Mucosa of rectum (tissue), 2 donors: ENCODE measurements at regions not wholly inside any gene's neighbourhood (a gene's known extent, or its start where the extent isn't known, plus 50 kb on each side); places are given as distances from the start of the nearest gene placed in this dataset.
"Not testable (repeated sequence)": the region's sequence is repeated elsewhere in the genome, so short reads cannot be mapped to it uniquely, and the experiment has no call there.

Source experiments
- H3K27ac ChIP-seq, 2 donors: one replicate each; pipeline ENCODE4 v1.7.0; 2013; ENCODE audit warnings: inconsistent platforms in 2 of 2, low read depth in 2 of 2, low read length in 2 of 2
- H3K27me3 ChIP-seq, 2 donors: one replicate each; pipeline ENCODE4 v1.7.0; 2013; ENCODE audit warnings: low read length in 2 of 2; ENCODE audit not compliant: control insufficient read depth in 2 of 2, insufficient read depth in 2 of 2
- H3K36me3 ChIP-seq, 2 donors: one replicate each; pipeline ENCODE4 v1.7.0; 2013; ENCODE audit warnings: low read length in 2 of 2; ENCODE audit not compliant: control insufficient read depth in 2 of 2, insufficient read depth in 2 of 2
- H3K4me1 ChIP-seq, 2 donors: one replicate each; pipeline ENCODE4 v1.7.0; 2013; ENCODE audit warnings: low read length in 2 of 2, mild to moderate bottlenecking in 1 of 2; ENCODE audit not compliant: control insufficient read depth in 2 of 2, insufficient read depth in 2 of 2
- H3K4me3 ChIP-seq, 2 donors: one replicate each; pipeline ENCODE4 v1.7.0; 2013; ENCODE audit warnings: low read length in 2 of 2
- H3K9ac ChIP-seq, 2 donors: one replicate each; pipeline ENCODE4 v1.7.0; 2013; ENCODE audit warnings: low read length in 2 of 2, low read depth in 1 of 2, mild to moderate bottlenecking in 1 of 2
- H3K9me3 ChIP-seq, 2 donors: one replicate each; pipeline ENCODE4 v1.7.0; 2013; ENCODE audit warnings: low read length in 2 of 2; ENCODE audit not compliant: control insufficient read depth in 2 of 2
- donor health status: healthy.
- donor health status: Normal muscosa, but diverticular disease.

DNA sequence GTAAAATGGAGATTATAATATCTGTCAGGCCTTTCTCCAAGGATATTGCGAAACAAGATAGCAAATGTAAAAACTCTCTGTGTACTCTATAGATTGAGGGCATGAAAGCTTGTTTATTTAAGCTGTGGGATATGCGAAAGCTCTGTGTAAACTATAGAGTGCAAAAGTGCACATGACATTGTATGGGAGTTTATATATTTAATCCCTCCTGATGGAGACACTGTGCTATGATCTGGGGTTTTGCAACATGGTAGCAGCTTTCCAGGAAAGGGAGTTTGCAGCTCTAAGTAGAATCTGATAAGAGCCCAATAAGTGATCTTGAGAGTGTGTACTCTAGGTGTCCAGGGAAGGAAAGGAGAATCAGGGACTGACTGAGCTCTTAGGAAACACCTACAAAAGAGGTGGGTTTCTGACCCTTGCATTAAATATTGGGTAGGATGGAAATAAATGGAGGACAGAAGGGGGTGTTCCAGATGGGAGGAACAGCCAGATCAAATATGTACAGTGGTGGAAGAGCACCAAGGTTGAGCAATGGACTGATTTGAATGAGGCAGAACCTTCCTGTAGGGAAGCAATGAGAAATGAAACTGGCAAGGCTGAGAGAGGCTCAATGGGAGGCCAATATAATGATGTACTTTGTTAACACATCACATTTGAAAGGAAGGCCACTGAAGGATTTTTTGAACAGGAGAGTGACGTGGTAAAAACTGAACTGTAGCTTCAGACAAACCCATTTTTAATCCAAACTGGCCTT is 450.1 kb downstream of the GJA1 start:
- H3K27me3 ChIP-seq: no peaks in the 10 kb centered on the region
- H3K9me3 ChIP-seq: no peaks in the 10 kb centered on the region
- no peak overlapping the region for H3K27ac ChIP-seq
- no peaks in the 10 kb centered on the region for H3K4me1 ChIP-seq
- no peaks in the 10 kb centered on the region for H3K36me3 ChIP-seq
- H3K9ac ChIP-seq: no peak overlapping the region
- no peak overlapping the region for H3K4me3 ChIP-seq

GRCh38 chr6:121886223-121886830 is 450.9 kb downstream of the GJA1 start:
- Histone ChIP-seq H3K36me3 (no peaks in the 10 kb centered on the region), H3K27ac (no peak overlapping the region), H3K27me3 (no peaks in the 10 kb centered on the region), H3K4me1 (no peaks in the 10 kb centered on the region), H3K9me3 (no peaks in the 10 kb centered on the region), H3K9ac (no peak overlapping the region), H3K4me3 (no peak overlapping the region)

GRCh38 chr6:121887724-121888123 is 452.3 kb downstream of the GJA1 start:
- Histone ChIP-seq H3K4me3 (no peak overlapping the region), H3K9me3 (no peaks in the 10 kb centered on the region), H3K4me1 (no peaks in the 10 kb centered on the region), H3K36me3 (no peaks in the 10 kb centered on the region), H3K9ac (no peak overlapping the region), H3K27me3 (no peaks in the 10 kb centered on the region), H3K27ac (no peak overlapping the region)

DNA sequence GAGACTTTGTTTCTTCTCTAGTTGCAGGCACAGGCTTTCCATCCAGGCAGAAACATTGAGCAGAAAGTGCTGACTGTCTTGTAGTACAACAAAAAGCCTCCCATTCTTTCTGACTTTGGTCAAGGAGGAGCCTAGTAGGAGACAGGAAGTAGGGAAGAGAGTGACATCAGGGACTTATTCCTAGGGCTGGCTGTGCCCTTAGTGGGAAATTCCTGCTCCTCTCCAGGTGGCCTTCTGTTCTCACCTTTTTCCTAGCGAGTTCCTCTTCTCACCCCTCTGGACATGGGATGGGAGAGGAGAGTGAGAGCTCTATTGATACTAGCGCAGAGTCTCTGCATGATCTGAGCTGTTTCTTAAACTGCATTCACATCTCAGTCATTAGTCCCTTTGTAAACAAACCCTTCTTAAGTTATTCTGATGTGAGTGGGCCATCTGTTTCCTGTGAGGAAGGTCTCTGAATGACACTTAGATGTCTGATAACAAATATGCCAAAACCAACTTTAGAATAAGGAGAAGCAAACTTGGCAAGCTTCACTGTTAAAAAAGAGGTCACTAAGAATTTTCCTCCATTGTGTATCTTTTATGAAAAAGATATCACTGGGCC is 455.0 kb downstream of the GJA1 start:
- Histone ChIP-seq H3K27me3 (no peaks in the 10 kb centered on the region), H3K27ac (no peak overlapping the region)

GRCh38 chr6:121895731-121896130 is 460.3 kb downstream of the GJA1 start:
- H3K27ac ChIP-seq, H3K4me3 ChIP-seq, H3K4me1 ChIP-seq, H3K9me3 ChIP-seq, H3K9ac ChIP-seq, H3K36me3 ChIP-seq, H3K27me3 ChIP-seq: not testable (repeated sequence)

More for the DNA sequence above, 455.0 kb downstream of the GJA1 start:
- no peaks in the 10 kb centered on the region for H3K9me3 ChIP-seq
- no peaks in the 10 kb centered on the region for H3K36me3 ChIP-seq
- H3K4me3 ChIP-seq: no peak overlapping the region
- H3K9ac ChIP-seq: no peak overlapping the region
- H3K4me1 ChIP-seq: no peaks in the 10 kb centered on the region

DNA sequence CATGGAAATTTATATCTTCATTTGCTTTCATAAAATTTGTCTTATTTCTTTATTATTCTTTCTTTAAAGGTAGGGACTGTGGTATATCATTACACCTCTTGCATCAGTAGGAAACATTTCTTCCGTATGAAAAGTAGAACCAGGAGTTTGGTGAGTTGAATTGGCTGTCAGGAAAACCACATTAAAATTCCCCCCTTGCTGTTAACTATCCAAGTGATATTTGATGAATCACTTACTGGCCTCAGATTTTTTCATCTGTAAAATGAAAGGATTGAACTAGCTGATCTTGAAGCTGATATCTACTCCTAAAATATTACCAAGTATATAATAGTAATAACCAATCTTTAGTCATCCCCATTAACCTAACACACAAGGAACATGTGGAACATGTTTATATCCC is 460.9 kb downstream of the GJA1 start:
- H3K27ac ChIP-seq: no peak overlapping the region
- no peak overlapping the region for H3K4me3 ChIP-seq
- no peaks in the 10 kb centered on the region for H3K27me3 ChIP-seq
- H3K9ac ChIP-seq: no peak overlapping the region
- no peaks in the 10 kb centered on the region for H3K9me3 ChIP-seq
- no peaks in the 10 kb centered on the region for H3K4me1 ChIP-seq
- H3K36me3 ChIP-seq: no peaks in the 10 kb centered on the region

- Histone ChIP-seq H3K9me3 (no peaks in the 10 kb centered on the region), H3K27me3 (no peaks in the 10 kb centered on the region), H3K4me1 (no peaks in the 10 kb centered on the region), H3K36me3 (no peaks in the 10 kb centered on the region), H3K4me3 (no peak overlapping the region), H3K27ac (no peak overlapping the region), H3K9ac (no peak overlapping the region)
Measured at GRCh38 chr6:121896771-121897170, 461.3 kb downstream of the GJA1 start.

- Histone ChIP-seq H3K36me3 (no peaks in the 10 kb centered on the region), H3K4me3 (no peak overlapping the region), H3K27me3 (no peaks in the 10 kb centered on the region), H3K9me3 (no peaks in the 10 kb centered on the region), H3K4me1 (no peaks in the 10 kb centered on the region), H3K27ac (no peak overlapping the region), H3K9ac (no peak overlapping the region)
Measured at GRCh38 chr6:121897337-121897760, 461.9 kb downstream of the GJA1 start.

DNA sequence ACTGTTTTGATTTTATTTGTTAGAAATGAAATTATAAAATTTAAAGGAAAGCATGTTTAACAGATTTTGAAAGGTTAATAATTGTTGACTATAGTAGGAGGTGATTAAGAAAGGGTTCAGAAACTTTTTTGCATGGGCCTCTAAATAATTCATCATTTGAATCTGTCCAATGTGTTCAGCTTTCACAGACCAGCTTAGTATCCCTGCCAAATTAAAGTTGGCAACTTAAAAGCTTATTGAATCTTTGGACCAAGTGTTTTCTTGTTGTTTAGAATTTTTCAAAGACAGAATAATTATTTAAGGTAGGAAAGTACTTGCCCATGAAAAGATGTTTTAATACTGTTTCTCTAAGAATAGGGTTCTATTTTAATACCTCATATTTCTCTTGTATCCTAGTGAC is 466.0 kb downstream of the GJA1 start:
- no peak overlapping the region for H3K4me3 ChIP-seq
- no peaks in the 10 kb centered on the region for H3K27me3 ChIP-seq
- H3K27ac ChIP-seq: no peak overlapping the region
- H3K36me3 ChIP-seq: no peaks in the 10 kb centered on the region
- H3K9me3 ChIP-seq: no peaks in the 10 kb centered on the region
- H3K9ac ChIP-seq: no peak overlapping the region
- no peaks in the 10 kb centered on the region for H3K4me1 ChIP-seq

DNA sequence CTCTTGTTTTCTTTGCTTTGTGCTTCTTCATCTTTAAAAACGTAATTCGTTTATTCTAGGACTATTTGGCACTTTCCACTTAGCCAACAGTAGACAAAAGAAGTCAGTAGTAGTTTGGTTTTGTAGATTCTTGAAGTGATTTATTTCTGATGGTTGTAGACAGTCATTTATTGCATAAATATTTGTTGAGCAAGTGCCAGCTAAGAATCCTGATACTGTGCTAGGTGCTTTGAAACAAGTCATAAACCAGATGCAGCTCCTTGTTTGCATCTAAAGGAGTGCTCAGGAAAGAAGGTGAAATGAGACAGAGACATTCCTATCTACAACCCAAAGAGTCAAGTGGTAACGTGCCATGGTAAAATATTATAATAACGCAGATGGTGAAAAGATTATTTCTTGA is 469.1 kb downstream of the GJA1 start:
- Histone ChIP-seq H3K9me3 (no peaks in the 10 kb centered on the region), H3K36me3 (no peaks in the 10 kb centered on the region), H3K4me1 (no peaks in the 10 kb centered on the region), H3K27ac (no peak overlapping the region), H3K9ac (no peak overlapping the region), H3K27me3 (no peaks in the 10 kb centered on the region), H3K4me3 (no peak overlapping the region)
